ENCODE measurements at regions not wholly inside any gene's neighbourhood (a gene's known extent, or its start where the extent isn't known, plus 50 kb on each side); places are given as distances from the start of the nearest gene placed in this dataset.

DNA sequence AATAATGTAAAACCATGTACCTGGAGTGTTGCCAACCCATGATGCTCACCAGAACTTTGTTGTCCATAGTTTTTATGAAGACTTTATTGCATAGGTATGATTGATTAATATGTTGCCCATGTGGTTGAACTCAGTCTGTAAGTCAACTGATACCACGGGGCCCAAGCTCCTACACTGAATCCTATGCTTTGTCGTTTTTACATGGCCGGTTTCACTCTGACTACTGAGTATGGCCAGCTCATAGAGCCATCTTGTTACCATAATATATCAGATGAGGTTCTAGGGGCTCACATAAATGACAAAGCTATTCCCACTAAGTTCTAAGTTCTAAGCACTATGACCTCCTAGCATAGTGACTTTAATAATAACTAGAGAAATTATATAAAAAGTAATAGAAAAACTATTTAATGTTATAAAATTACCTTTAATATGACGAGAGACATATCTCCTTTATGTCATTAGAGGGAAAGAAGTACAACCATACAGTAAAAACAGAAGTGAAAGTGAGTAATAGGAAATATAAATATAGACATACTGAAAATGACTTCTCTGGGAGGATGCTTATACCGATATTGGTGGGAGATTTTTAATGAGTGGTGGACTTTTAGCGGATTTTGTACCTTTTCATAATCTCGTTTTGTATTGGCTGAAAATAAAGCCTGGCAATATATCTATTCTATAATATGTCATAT, 983.4 kb upstream of the PRMT6 start (continued):
- no peak for TF ChIP-seq ZNF280D (CRISPR knock-in tag; IDR thresholded peaks at IDR 0.05)
- no peak for TF ChIP-seq ZNF83 (CRISPR knock-in tag; IDR thresholded peaks at IDR 0.05; ENCODE audit: borderline replicate concordance)
- TF ChIP-seq, protein P1, sequence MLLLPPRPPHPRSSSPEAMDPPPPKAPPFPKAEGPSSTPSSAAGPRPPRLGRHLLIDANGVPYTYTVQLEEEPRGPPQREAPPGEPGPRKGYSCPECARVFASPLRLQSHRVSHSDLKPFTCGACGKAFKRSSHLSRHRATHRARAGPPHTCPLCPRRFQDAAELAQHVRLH (CRISPR knock-in tag; IDR thresholded peaks at IDR 0.05; ENCODE audit: borderline replicate concordance, low read depth) = no peak
- no peak for TF ChIP-seq SUZ12 (IDR thresholded peaks at IDR 0.05; ENCODE audit: low read depth, low read length)
- TF ChIP-seq EEA1 (CRISPR knock-in tag; IDR thresholded peaks at IDR 0.05; ENCODE audit: borderline replicate concordance) = no peak
- TF ChIP-seq RBFOX2 (IDR thresholded peaks at IDR 0.05; ENCODE audit: low read depth, low read length) = no peak
- TF ChIP-seq MTA1 (CRISPR knock-in tag; IDR thresholded peaks at IDR 0.05; ENCODE audit: borderline replicate concordance) = no peak
- TF ChIP-seq ZNF549 (CRISPR knock-in tag; IDR thresholded peaks at IDR 0.05) = no peak
- TF ChIP-seq ZNF251 (CRISPR knock-in tag; IDR thresholded peaks at IDR 0.05) = no peak
- TF ChIP-seq PRDM4 (CRISPR knock-in tag; IDR thresholded peaks at IDR 0.05; ENCODE audit: borderline replicate concordance) = no peak
- no peak for TF ChIP-seq ZNF589 (CRISPR knock-in tag; conservative IDR thresholded peaks at IDR 0.05)
- no peak for TF ChIP-seq ZNF468 (CRISPR knock-in tag; IDR thresholded peaks at IDR 0.05)
- TF ChIP-seq ZBTB3 (CRISPR knock-in tag; IDR thresholded peaks at IDR 0.05; ENCODE audit: borderline replicate concordance, low read depth) = no peak
